Keratinocyte (primary cell): ENCODE measurements at regions not wholly inside any gene's neighbourhood (a gene's known extent, or its start where the extent isn't known, plus 50 kb on each side); places are given as distances from the start of the nearest gene placed in this dataset.

Source experiments
- DNase-seq: peaks from one replicate; pipeline ENCODE4 v3.0.0-alpha.2; 2011; ENCODE audit warnings: low read depth, missing footprints, low spot score
- FAIRE-seq: peaks from 2 replicates; lab custom pipeline; 2011; peaks lifted over from hg19 to GRCh38; lab: Jason Lieb, UNC
- H2AFZ ChIP-seq: 2 replicates; pipeline ENCODE4 v1.6.0; 2012; ENCODE audit warnings: low read length, control low read depth, inconsistent platforms; ENCODE audit not compliant: control insufficient read depth
- H3K27ac ChIP-seq: 2 replicates; pipeline ENCODE4 v1.5.1; 2011; ENCODE audit warnings: low read length; ENCODE audit not compliant: control insufficient read depth, insufficient read depth
- H3K27me3 ChIP-seq: 3 replicates; pipeline ENCODE4 v1.6.0; 2011; ENCODE audit warnings: low read length; ENCODE audit not compliant: control insufficient read depth, insufficient read depth; ENCODE audit errors: extremely low read depth
- H3K36me3 ChIP-seq, 2 experiments: 2 replicates in 1 of 2; 3 replicates in 1 of 2; pipeline ENCODE4 v1.5.1; 2011; ENCODE audit warnings: low read length in 2 of 2, mild to moderate bottlenecking in 1 of 2; ENCODE audit not compliant: control insufficient read depth in 2 of 2, insufficient read depth in 2 of 2; ENCODE audit errors: extremely low read depth in 1 of 2
- H3K4me1 ChIP-seq: 3 replicates; pipeline ENCODE4 v1.5.1; 2011; ENCODE audit warnings: low read length; ENCODE audit not compliant: control insufficient read depth, insufficient read depth; ENCODE audit errors: extremely low read depth
- H3K4me2 ChIP-seq: 3 replicates; pipeline ENCODE4 v1.6.0; 2011; ENCODE audit warnings: low read depth, low read length; ENCODE audit not compliant: control insufficient read depth, insufficient read depth; ENCODE audit errors: extremely low read depth
- H3K4me3 ChIP-seq, 3 experiments: fragments of 200-600 bp in 1 of 3; sonication (generic) in 1 of 3; 2 replicates in 2 of 3; 3 replicates in 1 of 3; pipeline ENCODE4 v1.5.1; 2011 to 2016; ENCODE audit warnings: low read length in 3 of 3, mild to moderate bottlenecking in 3 of 3, control low read depth in 2 of 3, inconsistent platforms in 1 of 3, low read depth in 1 of 3, mixed read lengths in 1 of 3, mixed run types in 1 of 3, moderate library complexity in 1 of 3; ENCODE audit not compliant: control insufficient read depth in 2 of 3, insufficient read depth in 2 of 3; ENCODE audit errors: extremely low read depth in 1 of 3
- H3K79me2 ChIP-seq: 2 replicates; pipeline ENCODE4 v1.6.0; 2012; ENCODE audit warnings: low read length; ENCODE audit not compliant: control insufficient read depth, insufficient read depth
- H3K9ac ChIP-seq: 3 replicates; pipeline ENCODE4 v1.6.0; 2011; ENCODE audit warnings: low read length; ENCODE audit not compliant: control insufficient read depth, insufficient read depth; ENCODE audit errors: extremely low read depth
- H3K9me1 ChIP-seq: 3 replicates; pipeline ENCODE4 v1.6.0; 2011; ENCODE audit warnings: low read length; ENCODE audit not compliant: control insufficient read depth, insufficient read depth; ENCODE audit errors: extremely low read depth
- H3K9me3 ChIP-seq: 2 replicates; pipeline ENCODE4 v1.5.1; 2012; ENCODE audit warnings: low read depth, low read length; ENCODE audit not compliant: control insufficient read depth
- H4K20me1 ChIP-seq: 3 replicates; pipeline ENCODE4 v1.6.0; 2011; ENCODE audit warnings: low read length; ENCODE audit not compliant: control insufficient read depth, insufficient read depth; ENCODE audit errors: extremely low read depth
- EZH2 ChIP-seq: IDR thresholded peaks from one replicate; pipeline ENCODE4 v1.6.1; 2012; ENCODE audit warnings: inconsistent platforms, mild to moderate bottlenecking, low read length, moderate library complexity
- dilution Hi-C: fragments of 300-500 bp; cut with MboI; formaldehyde crosslinking; loops from one replicate; pipeline ENCODE4 v1.7.0; 2020; ENCODE audit warnings: low sequenced_read_pairs; ENCODE audit not compliant: extremely low pct_ligation_motif_present
- TF ChIP-seq, protein P1 (sequence below), 3 experiments: IDR thresholded peaks in 1 of 3; conservative IDR thresholded peaks in 1 of 3; optimal IDR thresholded peaks in 1 of 3; 2 replicates in 2 of 3; 3 replicates in 1 of 3; pipeline versions ENCODE3 to v1.5.1; 2011; ENCODE audit warnings: low read length in 3 of 3, mild to moderate bottlenecking in 3 of 3, moderate library complexity in 2 of 3, control low read depth in 1 of 3, inconsistent platforms in 1 of 3; ENCODE audit not compliant: insufficient read depth in 2 of 3; ENCODE audit errors: extremely low read depth in 1 of 3

DNA sequence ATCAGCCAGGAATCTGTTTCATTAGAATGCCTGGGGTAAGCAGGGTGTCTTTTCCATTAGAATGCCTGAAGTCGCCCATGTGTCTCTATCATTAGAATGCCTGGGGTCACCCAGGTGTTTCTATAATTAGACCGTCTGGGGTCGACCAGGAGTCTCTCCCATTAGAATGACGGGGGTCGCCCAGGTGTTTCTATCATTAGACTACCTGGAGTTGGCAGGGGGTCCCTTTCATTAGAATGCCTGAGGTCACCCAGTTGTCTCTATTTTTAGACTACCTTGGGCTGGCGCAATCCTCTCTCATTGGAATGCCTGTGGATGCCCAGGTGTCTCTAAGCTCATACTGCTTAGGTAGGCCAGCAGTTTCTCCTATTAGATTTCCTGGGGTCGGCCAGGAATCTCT lies 1447.6 kb downstream of the UQCRFS1 start:
- H3K4me2 ChIP-seq, result no peak overlapping the region
- DNase-seq (no peak), FAIRE-seq (no peak)
- no peak overlapping the region for H2AFZ ChIP-seq
- H4K20me1 ChIP-seq, result no peaks in the 10 kb centered on the region
- no peaks in the 10 kb centered on the region for H3K4me1 ChIP-seq
- dilution Hi-C loops, result no loop called here
- TF ChIP-seq EZH2, result no peak
- TF ChIP-seq, protein P1, sequence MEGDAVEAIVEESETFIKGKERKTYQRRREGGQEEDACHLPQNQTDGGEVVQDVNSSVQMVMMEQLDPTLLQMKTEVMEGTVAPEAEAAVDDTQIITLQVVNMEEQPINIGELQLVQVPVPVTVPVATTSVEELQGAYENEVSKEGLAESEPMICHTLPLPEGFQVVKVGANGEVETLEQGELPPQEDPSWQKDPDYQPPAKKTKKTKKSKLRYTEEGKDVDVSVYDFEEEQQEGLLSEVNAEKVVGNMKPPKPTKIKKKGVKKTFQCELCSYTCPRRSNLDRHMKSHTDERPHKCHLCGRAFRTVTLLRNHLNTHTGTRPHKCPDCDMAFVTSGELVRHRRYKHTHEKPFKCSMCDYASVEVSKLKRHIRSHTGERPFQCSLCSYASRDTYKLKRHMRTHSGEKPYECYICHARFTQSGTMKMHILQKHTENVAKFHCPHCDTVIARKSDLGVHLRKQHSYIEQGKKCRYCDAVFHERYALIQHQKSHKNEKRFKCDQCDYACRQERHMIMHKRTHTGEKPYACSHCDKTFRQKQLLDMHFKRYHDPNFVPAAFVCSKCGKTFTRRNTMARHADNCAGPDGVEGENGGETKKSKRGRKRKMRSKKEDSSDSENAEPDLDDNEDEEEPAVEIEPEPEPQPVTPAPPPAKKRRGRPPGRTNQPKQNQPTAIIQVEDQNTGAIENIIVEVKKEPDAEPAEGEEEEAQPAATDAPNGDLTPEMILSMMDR (optimal IDR thresholded peaks at IDR 0.05 in 1 of 3, IDR thresholded peaks at IDR 0.05 in 1 of 3, conservative IDR thresholded peaks at IDR 0.05 in 1 of 3; ENCODE audit: extremely low read depth in 1 of 3, insufficient read depth in 2 of 3, low read length in 3 of 3), result no peak
- H3K79me2 ChIP-seq, result no peaks in the 10 kb centered on the region
- no peaks in the 10 kb centered on the region for H3K9me3 ChIP-seq
- no peaks in the 10 kb centered on the region for H3K27me3 ChIP-seq
- H3K4me3 ChIP-seq, result no peak overlapping the region
- H3K36me3 ChIP-seq, result no peaks in the 10 kb centered on the region
- H3K27ac ChIP-seq, result no peak overlapping the region
- H3K9ac ChIP-seq, result no peak overlapping the region
- no peaks in the 10 kb centered on the region for H3K9me1 ChIP-seq

DNA sequence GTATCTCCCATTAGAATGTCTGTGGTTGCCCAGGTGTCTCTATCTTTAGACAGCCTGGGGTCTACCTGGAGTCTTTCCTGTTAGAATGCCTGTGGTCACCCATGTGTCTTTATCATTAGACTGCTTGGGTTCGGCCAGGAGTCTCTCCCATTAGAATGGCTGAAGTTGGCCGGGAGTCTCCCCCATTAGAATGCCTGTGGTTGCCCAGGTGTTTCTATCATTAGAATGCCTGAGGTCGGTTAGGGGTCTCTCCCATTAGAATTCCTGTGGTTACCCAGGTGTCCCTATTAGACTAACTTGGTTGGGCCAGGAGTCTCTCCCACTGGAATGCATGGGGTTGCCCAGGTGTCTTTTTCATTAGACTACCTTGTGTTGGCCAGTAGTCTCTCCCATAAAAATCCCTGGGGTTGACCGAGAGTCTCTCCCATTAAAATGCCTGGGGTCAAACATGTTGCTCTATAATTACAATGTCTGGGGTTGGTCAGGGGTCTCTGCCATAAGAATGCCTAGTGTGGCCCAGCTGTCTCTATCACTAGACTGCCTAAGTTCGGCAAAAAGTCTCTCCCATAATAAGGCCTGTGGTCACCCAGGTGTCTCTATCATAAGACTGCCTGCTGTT lies 1448.7 kb downstream of the UQCRFS1 start:
- Histone ChIP-seq H3K9ac (no peak overlapping the region), H3K27ac (no peak overlapping the region), H4K20me1 (no peaks in the 10 kb centered on the region), H3K4me1 (no peaks in the 10 kb centered on the region), H3K4me3 (no peak overlapping the region), H3K27me3 (no peaks in the 10 kb centered on the region), H3K9me1 (no peaks in the 10 kb centered on the region), H3K79me2 (no peaks in the 10 kb centered on the region), H2AFZ (no peak overlapping the region), H3K9me3 (no peaks in the 10 kb centered on the region), H3K36me3 (no peaks in the 10 kb centered on the region), H3K4me2 (no peak overlapping the region)
- FAIRE-seq, result no peak
- dilution Hi-C loops, result no loop called here
- DNase-seq, result no peak
- TF ChIP-seq EZH2, result no peak
- TF ChIP-seq, protein P1 (optimal IDR thresholded peaks at IDR 0.05 in 1 of 3, IDR thresholded peaks at IDR 0.05 in 1 of 3, conservative IDR thresholded peaks at IDR 0.05 in 1 of 3; ENCODE audit: extremely low read depth in 1 of 3, insufficient read depth in 2 of 3, low read length in 3 of 3), result no peak
